ENCODE measurements at regions not wholly inside any gene's neighbourhood (a gene's known extent, or its start where the extent isn't known, plus 50 kb on each side); places are given as distances from the start of the nearest gene placed in this dataset.
"Not testable (repeated sequence)": the region's sequence is repeated elsewhere in the genome, so short reads cannot be mapped to it uniquely, and the experiment has no call there.

DNA sequence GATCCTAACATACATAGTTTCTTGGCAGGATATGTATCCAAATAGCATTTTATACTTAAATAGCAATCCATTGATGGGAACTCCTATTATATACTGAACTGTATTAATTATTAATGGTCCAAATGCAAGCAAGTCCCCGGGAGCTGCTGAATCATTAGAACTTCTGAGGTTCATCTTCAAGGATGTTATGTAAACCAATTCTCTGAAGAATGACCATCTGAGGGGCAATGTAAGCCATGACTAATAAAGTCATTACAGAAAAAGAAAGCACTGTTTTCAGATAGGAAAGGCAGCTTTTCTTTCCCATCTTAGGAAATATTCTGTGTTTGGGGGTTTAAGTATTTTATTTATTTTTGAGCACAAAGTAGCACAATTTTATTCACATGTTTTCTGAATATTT lies 166.1 kb upstream of the SLC16A7 start:
- DNase-seq, result no peak
- H3K4me3 ChIP-seq, result no peak overlapping the region
- H3K4me1 ChIP-seq, result no peaks in the 10 kb centered on the region
- TF ChIP-seq, protein P1, sequence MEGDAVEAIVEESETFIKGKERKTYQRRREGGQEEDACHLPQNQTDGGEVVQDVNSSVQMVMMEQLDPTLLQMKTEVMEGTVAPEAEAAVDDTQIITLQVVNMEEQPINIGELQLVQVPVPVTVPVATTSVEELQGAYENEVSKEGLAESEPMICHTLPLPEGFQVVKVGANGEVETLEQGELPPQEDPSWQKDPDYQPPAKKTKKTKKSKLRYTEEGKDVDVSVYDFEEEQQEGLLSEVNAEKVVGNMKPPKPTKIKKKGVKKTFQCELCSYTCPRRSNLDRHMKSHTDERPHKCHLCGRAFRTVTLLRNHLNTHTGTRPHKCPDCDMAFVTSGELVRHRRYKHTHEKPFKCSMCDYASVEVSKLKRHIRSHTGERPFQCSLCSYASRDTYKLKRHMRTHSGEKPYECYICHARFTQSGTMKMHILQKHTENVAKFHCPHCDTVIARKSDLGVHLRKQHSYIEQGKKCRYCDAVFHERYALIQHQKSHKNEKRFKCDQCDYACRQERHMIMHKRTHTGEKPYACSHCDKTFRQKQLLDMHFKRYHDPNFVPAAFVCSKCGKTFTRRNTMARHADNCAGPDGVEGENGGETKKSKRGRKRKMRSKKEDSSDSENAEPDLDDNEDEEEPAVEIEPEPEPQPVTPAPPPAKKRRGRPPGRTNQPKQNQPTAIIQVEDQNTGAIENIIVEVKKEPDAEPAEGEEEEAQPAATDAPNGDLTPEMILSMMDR (IDR thresholded peaks at IDR 0.05), result no peak
- no peak for TF ChIP-seq POLR2A (IDR thresholded peaks at IDR 0.05)
- no peak overlapping the region for H3K27ac ChIP-seq
- no peaks in the 10 kb centered on the region for H3K36me3 ChIP-seq
- H3K27me3 ChIP-seq, result no peaks in the 10 kb centered on the region
- H3K9me3 ChIP-seq, result no peaks in the 10 kb centered on the region

DNA sequence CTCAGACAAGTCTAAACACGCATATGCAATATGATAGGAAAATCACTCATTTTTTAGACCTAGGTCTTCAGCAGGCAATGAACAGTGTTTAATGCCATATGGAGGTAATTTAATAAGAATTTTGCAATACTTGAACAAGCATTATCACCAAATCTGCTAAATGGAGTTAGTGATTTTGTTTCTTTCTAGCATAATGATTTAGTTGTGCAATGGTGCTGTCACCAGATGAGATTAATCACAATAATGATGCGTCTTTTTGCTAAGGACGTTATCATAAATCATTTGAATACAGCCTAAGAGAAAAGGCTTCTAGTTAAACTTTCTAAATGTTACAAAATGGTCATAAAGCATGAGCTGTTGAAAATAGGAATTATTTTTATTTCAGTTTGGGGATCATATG lies 170.0 kb upstream of the SLC16A7 start:
- no peaks in the 10 kb centered on the region for H3K36me3 ChIP-seq
- DNase-seq, result no peak
- H3K27ac ChIP-seq, result no peak overlapping the region
- no peaks in the 10 kb centered on the region for H3K9me3 ChIP-seq
- TF ChIP-seq, protein P1 (IDR thresholded peaks at IDR 0.05), result no peak
- TF ChIP-seq POLR2A (IDR thresholded peaks at IDR 0.05), result no peak
- H3K4me1 ChIP-seq, result no peaks in the 10 kb centered on the region
- no peaks in the 10 kb centered on the region for H3K27me3 ChIP-seq
- no peak overlapping the region for H3K4me3 ChIP-seq

DNA sequence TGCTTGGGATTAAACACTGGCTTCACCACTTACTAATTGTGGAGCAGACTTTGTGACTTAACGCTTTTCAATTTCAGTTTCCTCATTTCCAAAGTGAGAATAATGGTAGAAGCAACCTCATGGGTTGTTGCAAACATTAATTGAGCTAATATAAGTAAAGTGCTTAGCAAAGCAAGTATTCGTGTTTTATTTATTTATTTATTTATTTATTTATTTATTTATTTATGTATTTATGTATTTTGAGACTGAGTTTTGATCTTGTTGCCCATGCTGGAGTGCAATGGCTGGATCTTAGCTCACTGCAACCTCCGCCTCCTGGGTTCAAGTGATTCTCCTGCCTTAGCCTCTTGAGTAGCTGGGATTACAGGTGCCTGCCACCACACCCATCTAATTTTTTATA lies 171.2 kb upstream of the SLC16A7 start:
- H3K9me3 ChIP-seq, H3K36me3 ChIP-seq, H3K4me1 ChIP-seq, H3K27ac ChIP-seq, H3K27me3 ChIP-seq, H3K4me3 ChIP-seq, DNase-seq: not testable (repeated sequence)

DNA sequence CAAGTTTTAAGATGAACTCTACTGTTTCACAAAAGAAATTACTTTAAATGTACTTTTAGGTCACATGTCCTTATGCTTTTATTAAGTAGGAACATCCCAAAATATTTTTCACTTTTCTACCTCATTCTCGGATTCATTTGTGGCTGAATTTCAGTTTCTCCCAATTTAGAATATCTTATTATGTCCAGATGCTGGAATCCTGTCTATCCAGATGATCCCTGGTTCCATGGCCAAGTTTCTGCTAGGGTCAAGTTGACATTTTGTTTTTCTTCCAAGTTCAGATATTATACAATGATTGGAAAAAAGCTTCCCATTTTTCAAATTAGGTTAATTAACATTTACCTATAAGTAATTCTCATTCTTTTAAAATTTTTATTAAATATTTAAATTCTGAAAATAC lies 181.8 kb upstream of the SLC16A7 start:
- no peaks in the 10 kb centered on the region for H3K27me3 ChIP-seq
- no peak for DNase-seq
- TF ChIP-seq, protein P1 (IDR thresholded peaks at IDR 0.05), result no peak
- no peak for TF ChIP-seq POLR2A (IDR thresholded peaks at IDR 0.05)
- no peaks in the 10 kb centered on the region for H3K4me1 ChIP-seq
- no peaks in the 10 kb centered on the region for H3K36me3 ChIP-seq
- H3K27ac ChIP-seq, result no peak overlapping the region
- H3K9me3 ChIP-seq, result no peaks in the 10 kb centered on the region
- H3K4me3 ChIP-seq, result no peak overlapping the region

DNA sequence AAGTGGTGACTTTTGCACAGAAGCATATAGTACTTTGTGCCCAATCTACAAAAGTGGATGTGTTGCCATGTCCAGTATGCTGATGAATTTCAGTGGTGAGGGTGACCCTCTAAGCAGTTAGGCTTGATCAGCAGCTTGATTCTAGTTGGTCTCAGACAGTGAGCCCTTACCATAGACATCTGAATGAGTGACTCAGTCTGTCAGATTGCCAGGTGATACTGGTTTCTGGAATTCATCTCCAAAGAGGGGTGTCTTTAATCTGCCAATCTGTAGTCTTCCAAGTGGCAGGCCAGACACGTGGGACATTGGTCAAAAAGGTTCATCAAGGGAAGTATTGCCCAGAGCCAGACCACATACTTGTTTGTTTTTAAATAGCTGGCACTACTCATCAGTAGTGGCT lies 187.4 kb upstream of the SLC16A7 start:
- DNase-seq, result no peak
- Histone ChIP-seq H3K9me3 (no peaks in the 10 kb centered on the region), H3K27ac (no peak overlapping the region), H3K36me3 (no peaks in the 10 kb centered on the region), H3K4me3 (no peak overlapping the region), H3K27me3 (no peaks in the 10 kb centered on the region), H3K4me1 (no peaks in the 10 kb centered on the region)
- TF ChIP-seq, protein P1 (IDR thresholded peaks at IDR 0.05), result no peak
- TF ChIP-seq POLR2A (IDR thresholded peaks at IDR 0.05), result no peak

DNA sequence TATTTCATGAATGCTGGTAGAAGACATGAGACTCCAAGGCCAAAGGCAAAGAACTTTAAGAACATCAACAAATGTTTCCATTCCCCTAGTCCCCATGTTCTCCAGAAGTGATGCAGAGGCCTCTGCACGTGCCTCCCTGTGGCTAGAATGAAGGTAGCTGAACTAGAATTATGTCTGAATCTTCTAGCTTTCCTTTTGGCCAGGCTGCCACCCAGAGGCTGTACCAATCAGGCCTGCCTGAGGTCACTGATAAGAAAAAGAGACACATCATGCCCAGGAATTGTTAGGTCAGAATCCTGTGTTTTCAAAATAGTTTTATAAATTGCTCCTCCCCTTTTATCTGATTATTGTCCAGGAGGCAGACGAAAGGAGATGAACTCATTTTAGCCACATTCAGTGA lies 188.0 kb upstream of the SLC16A7 start:
- Histone ChIP-seq H3K27me3 (no peaks in the 10 kb centered on the region), H3K9me3 (no peaks in the 10 kb centered on the region), H3K27ac (no peak overlapping the region), H3K36me3 (no peaks in the 10 kb centered on the region), H3K4me3 (no peak overlapping the region), H3K4me1 (no peaks in the 10 kb centered on the region)
- no peak for TF ChIP-seq POLR2A (IDR thresholded peaks at IDR 0.05)
- TF ChIP-seq, protein P1 (IDR thresholded peaks at IDR 0.05), result no peak
- no peak for DNase-seq

Data from Peyer's patch (tissue), 4 donors.